Chondrocyte (in vitro differentiated cells): ENCODE measurements at regions not wholly inside any gene's neighbourhood (a gene's known extent, or its start where the extent isn't known, plus 50 kb on each side); places are given as distances from the start of the nearest gene placed in this dataset.

Experiments
- DNase-seq: peaks from one replicate; pipeline ENCODE4 v3.0.0; 2021; ENCODE audit warnings: mixed read lengths, low spot score
- H3K27ac Mint-ChIP-seq: one replicate; pipeline ENCODE4 v1.8.0; 2021; ENCODE audit warnings: mild to moderate bottlenecking, moderate library complexity, mixed read lengths; ENCODE audit not compliant: unreplicated experiment
- H3K27me3 Mint-ChIP-seq: 2 replicates; pipeline ENCODE4 v1.8.0; 2021; ENCODE audit warnings: low read depth, mixed read lengths
- H3K36me3 Mint-ChIP-seq: 2 replicates; pipeline ENCODE4 v1.8.0; 2021; ENCODE audit warnings: low read depth, mixed read lengths
- H3K4me1 Mint-ChIP-seq: 2 replicates; pipeline ENCODE4 v1.8.0; 2021; ENCODE audit warnings: low read depth, mild to moderate bottlenecking, mixed read lengths
- H3K4me3 Mint-ChIP-seq: one replicate; pipeline ENCODE4 v1.8.0; 2021; ENCODE audit warnings: mild to moderate bottlenecking, moderate library complexity, mixed read lengths; ENCODE audit not compliant: unreplicated experiment
- H3K9me3 Mint-ChIP-seq: 2 replicates; pipeline ENCODE4 v1.8.0; 2021; ENCODE audit warnings: low read depth, mixed read lengths
- CTCF ChIP-seq: fragments of 200-600 bp; sonication (generic); IDR thresholded peaks from 2 replicates; pipeline ENCODE4 v1.5.0; 2021; ENCODE audit warnings: antibody characterized with exemption, mild to moderate bottlenecking, moderate library complexity

- Mint-ChIP-seq H3K4me3 (no peak overlapping the region), H3K36me3 (no peaks in the 10 kb centered on the region), H3K27ac (no peak overlapping the region), H3K4me1 (no peaks in the 10 kb centered on the region), H3K27me3 (no peaks in the 10 kb centered on the region), H3K9me3 (peaks cover 2% of the 10 kb centered on the region)
- DNase-seq: no peak
- no peak for TF ChIP-seq CTCF
Observed at GRCh38 chr10:54854843-54855242, 53.8 kb upstream of the PCDH15 start.

GRCh38 chr10:54854389-54854788 lies 53.4 kb upstream of the PCDH15 start:
- H3K4me1 Mint-ChIP-seq: no peaks in the 10 kb centered on the region
- no peaks in the 10 kb centered on the region for H3K36me3 Mint-ChIP-seq
- DNase-seq: no peak
- H3K4me3 Mint-ChIP-seq: no peak overlapping the region
- peaks cover 2% of the 10 kb centered on the region for H3K9me3 Mint-ChIP-seq
- TF ChIP-seq CTCF: no peak
- no peak overlapping the region for H3K27ac Mint-ChIP-seq
- H3K27me3 Mint-ChIP-seq: no peaks in the 10 kb centered on the region

GRCh38 chr10:54853883-54854282 lies 52.9 kb upstream of the PCDH15 start:
- TF ChIP-seq CTCF: no peak
- no peaks in the 10 kb centered on the region for H3K36me3 Mint-ChIP-seq
- no peak overlapping the region for H3K27ac Mint-ChIP-seq
- no peak overlapping the region for H3K4me3 Mint-ChIP-seq
- H3K4me1 Mint-ChIP-seq: no peaks in the 10 kb centered on the region
- H3K9me3 Mint-ChIP-seq: peaks cover 2% of the 10 kb centered on the region
- H3K27me3 Mint-ChIP-seq: no peaks in the 10 kb centered on the region
- DNase-seq: no peak
